OCI-LY3 (cell line): ENCODE measurements at regions not wholly inside any gene's neighbourhood (a gene's known extent, or its start where the extent isn't known, plus 50 kb on each side); places are given as distances from the start of the nearest gene placed in this dataset.

Experiments used
- H2AFZ ChIP-seq: fragments of 200-600, 300-600 bp; shearing (Covaris generic); 2 replicates; pipeline ENCODE4 v1.6.0; 2014; ENCODE audit warnings: antibody characterized with exemption, low read depth, low read length
- H3K27ac ChIP-seq: fragments of 200-600, 300-600 bp; sonication (generic); 2 replicates; pipeline ENCODE4 v1.5.1; 2014; ENCODE audit warnings: mild to moderate bottlenecking, low read length, moderate library complexity, mixed read lengths
- H3K27me3 ChIP-seq: fragments of 200-600, 300-600 bp; sonication (generic); 2 replicates; pipeline ENCODE4 v1.6.1; 2014; ENCODE audit warnings: low read depth, low read length, mixed read lengths
- H3K36me3 ChIP-seq: fragments of 200-600, 300-600 bp; sonication (generic); replicated peaks from 2 replicates; pipeline ENCODE3; 2014; ENCODE audit warnings: low read depth, low read length, mixed read lengths
- H3K4me1 ChIP-seq: fragments of 300-600, 200-600 bp; sonication (generic); 2 replicates; pipeline ENCODE4 v1.6.1; 2014; ENCODE audit warnings: low read length, mixed read lengths
- H3K4me2 ChIP-seq: fragments of 200-600, 300-600 bp; sonication (generic); 2 replicates; pipeline ENCODE4 v1.6.1; 2014; ENCODE audit warnings: low read length, mixed read lengths
- H3K4me3 ChIP-seq: fragments of 300-600, 200-600 bp; sonication (generic); 2 replicates; pipeline ENCODE4 v1.5.1; 2014; ENCODE audit warnings: antibody characterized with exemption, mild to moderate bottlenecking, low read length, moderate library complexity
- H3K79me2 ChIP-seq: fragments of 300-600, 200-600 bp; shearing (Covaris generic); 2 replicates; pipeline ENCODE4 v1.6.1; 2014; ENCODE audit warnings: mild to moderate bottlenecking, low read length, mixed read lengths
- H3K9ac ChIP-seq: fragments of 300-600, 200-600 bp; shearing (Covaris generic); 2 replicates; pipeline ENCODE4 v1.6.0; 2014; ENCODE audit warnings: mild to moderate bottlenecking, low read length, moderate library complexity
- H3K9me3 ChIP-seq: fragments of 200-600, 300-600 bp; shearing (Covaris generic); 2 replicates; pipeline ENCODE4 v1.6.1; 2014; ENCODE audit warnings: low read length, mixed read lengths; ENCODE audit not compliant: insufficient read depth
- H4K20me1 ChIP-seq: fragments of 200-600, 300-600 bp; sonication (generic); 2 replicates; pipeline ENCODE4 v1.6.1; 2016; ENCODE audit warnings: low read length, mixed read lengths; ENCODE audit not compliant: insufficient read depth
- EZH2phosphoT487 ChIP-seq: fragments of 200-600 bp; shearing (Covaris generic); IDR thresholded peaks from 2 replicates; pipeline ENCODE4 v1.6.1; 2018; ENCODE audit warnings: antibody characterized with exemption, mixed run types, low read depth
- TF ChIP-seq, protein P1 (sequence below): fragments of 200-600, 300-600 bp; sonication (generic); IDR thresholded peaks from 2 replicates; pipeline ENCODE4 v1.5.1; 2014; ENCODE audit warnings: antibody characterized with exemption, low read length, low read depth

DNA sequence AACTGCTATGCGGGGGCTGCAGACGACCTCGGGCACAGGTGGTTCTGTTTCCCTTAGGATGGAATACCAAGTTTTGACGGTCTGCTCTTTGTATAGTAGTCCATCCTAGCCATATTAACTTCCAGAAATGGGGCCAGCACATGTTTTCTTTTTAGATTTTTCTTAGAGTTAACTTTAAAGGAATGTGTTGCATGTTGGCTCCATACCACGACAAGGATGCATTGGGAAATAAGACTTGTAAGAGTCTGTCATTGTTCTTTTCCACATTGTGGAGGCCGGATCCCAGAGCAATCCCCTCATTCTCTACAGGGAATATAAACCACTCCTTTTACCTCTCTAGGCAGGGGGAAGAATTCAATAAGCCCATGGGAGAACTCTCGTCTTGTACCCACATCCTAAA is 87.1 kb upstream of the PLSCR4 start:
- Histone ChIP-seq H3K9me3 (no peaks in the 10 kb centered on the region), H3K4me1 (peaks cover 5% of the 10 kb centered on the region), H3K4me3 (no peak overlapping the region), H3K4me2 (no peak overlapping the region), H3K9ac (no peak overlapping the region), H3K36me3 (no peaks in the 10 kb centered on the region), H4K20me1 (no peaks in the 10 kb centered on the region), H2AFZ (no peak overlapping the region), H3K27me3 (no peaks in the 10 kb centered on the region), H3K79me2 (no peaks in the 10 kb centered on the region), H3K27ac (no peak overlapping the region)
- TF ChIP-seq EZH2phosphoT487: no peak
- TF ChIP-seq, protein P1, sequence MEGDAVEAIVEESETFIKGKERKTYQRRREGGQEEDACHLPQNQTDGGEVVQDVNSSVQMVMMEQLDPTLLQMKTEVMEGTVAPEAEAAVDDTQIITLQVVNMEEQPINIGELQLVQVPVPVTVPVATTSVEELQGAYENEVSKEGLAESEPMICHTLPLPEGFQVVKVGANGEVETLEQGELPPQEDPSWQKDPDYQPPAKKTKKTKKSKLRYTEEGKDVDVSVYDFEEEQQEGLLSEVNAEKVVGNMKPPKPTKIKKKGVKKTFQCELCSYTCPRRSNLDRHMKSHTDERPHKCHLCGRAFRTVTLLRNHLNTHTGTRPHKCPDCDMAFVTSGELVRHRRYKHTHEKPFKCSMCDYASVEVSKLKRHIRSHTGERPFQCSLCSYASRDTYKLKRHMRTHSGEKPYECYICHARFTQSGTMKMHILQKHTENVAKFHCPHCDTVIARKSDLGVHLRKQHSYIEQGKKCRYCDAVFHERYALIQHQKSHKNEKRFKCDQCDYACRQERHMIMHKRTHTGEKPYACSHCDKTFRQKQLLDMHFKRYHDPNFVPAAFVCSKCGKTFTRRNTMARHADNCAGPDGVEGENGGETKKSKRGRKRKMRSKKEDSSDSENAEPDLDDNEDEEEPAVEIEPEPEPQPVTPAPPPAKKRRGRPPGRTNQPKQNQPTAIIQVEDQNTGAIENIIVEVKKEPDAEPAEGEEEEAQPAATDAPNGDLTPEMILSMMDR: no peak

DNA sequence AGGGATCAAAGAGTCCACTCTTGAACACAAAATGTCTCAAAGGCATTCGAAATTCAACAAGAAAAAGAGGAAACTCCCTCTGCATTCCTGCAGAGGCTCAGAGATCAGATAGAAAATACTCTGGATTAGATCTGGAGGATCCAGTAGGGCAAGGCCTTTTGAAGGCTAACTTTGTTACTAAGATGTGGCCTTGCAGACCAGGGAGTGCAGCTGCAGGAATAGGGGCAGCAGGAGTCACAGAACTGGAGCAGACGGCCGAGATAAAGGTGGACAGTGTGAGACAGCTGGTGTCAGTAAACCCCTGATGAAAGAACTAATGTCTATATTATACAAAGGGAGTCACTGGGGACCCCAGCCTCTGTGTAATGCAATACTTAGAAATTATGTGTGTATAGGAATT is 84.5 kb upstream of the PLSCR4 start:
- no peak overlapping the region for H3K9ac ChIP-seq
- TF ChIP-seq, protein P1: no peak
- no peak for TF ChIP-seq EZH2phosphoT487
- no peak overlapping the region for H3K4me2 ChIP-seq
- no peak overlapping the region for H3K27ac ChIP-seq
- H3K36me3 ChIP-seq: no peaks in the 10 kb centered on the region
- H2AFZ ChIP-seq: no peak overlapping the region
- H4K20me1 ChIP-seq: no peaks in the 10 kb centered on the region
- H3K4me3 ChIP-seq: no peak overlapping the region
- H3K9me3 ChIP-seq: no peaks in the 10 kb centered on the region
- H3K27me3 ChIP-seq: no peaks in the 10 kb centered on the region
- H3K4me1 ChIP-seq: no peaks in the 10 kb centered on the region
- H3K79me2 ChIP-seq: no peaks in the 10 kb centered on the region

DNA sequence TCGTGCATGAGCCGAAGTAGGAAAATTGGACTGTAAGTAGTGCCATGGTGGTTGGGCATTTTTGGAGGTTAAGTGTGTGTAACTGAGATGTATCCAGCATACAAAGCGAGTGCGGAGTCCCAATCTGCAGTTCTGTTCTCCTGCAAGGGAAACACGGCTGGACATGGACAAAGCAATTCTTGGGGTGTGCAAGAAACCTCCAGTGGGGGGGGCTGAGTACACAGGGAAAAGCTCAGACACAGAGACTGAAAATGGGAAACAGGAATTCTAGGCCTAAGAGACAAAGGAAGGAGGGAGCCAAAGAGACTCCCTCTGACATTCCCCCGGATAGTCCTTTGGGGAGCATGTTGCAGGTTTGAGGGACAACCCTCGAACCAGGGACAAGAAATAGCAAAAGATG is 83.2 kb upstream of the PLSCR4 start:
- H3K27ac ChIP-seq: no peak overlapping the region
- H3K4me2 ChIP-seq: no peak overlapping the region
- no peak overlapping the region for H3K9ac ChIP-seq
- no peak overlapping the region for H2AFZ ChIP-seq
- H3K9me3 ChIP-seq: no peaks in the 10 kb centered on the region
- H3K79me2 ChIP-seq: no peaks in the 10 kb centered on the region
- no peaks in the 10 kb centered on the region for H4K20me1 ChIP-seq
- no peaks in the 10 kb centered on the region for H3K4me1 ChIP-seq
- no peaks in the 10 kb centered on the region for H3K27me3 ChIP-seq
- H3K36me3 ChIP-seq: no peaks in the 10 kb centered on the region
- no peak overlapping the region for H3K4me3 ChIP-seq
- no peak for TF ChIP-seq EZH2phosphoT487
- TF ChIP-seq, protein P1: peak; percentile 53

DNA sequence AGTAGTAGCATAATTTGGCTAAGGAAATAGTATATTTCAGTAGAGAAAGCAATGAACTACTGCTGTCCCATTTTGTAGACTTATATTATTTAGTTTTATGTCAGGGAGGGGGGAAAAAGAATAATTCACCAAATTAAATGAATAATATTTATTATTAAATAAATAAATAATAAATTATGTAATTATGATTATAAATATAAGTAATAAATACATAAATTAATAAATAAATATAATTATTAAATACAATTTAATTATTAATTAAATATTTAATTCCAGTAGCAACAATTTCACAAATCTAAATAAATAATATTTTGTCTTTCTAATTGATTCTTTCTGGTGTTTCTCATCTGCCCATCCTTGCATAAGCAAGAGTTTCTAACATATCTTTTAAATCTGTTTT is 81.1 kb upstream of the PLSCR4 start:
- H3K27me3 ChIP-seq: no peaks in the 10 kb centered on the region

More for the DNA sequence above, 81.1 kb upstream of the PLSCR4 start:
- H3K79me2 ChIP-seq: no peaks in the 10 kb centered on the region
- H2AFZ ChIP-seq: no peak overlapping the region
- no peaks in the 10 kb centered on the region for H3K4me1 ChIP-seq
- no peaks in the 10 kb centered on the region for H4K20me1 ChIP-seq
- no peak for TF ChIP-seq EZH2phosphoT487
- TF ChIP-seq, protein P1: no peak
- no peaks in the 10 kb centered on the region for H3K9me3 ChIP-seq
- no peak overlapping the region for H3K4me2 ChIP-seq
- H3K9ac ChIP-seq: no peak overlapping the region
- H3K4me3 ChIP-seq: no peak overlapping the region
- no peaks in the 10 kb centered on the region for H3K36me3 ChIP-seq
- no peak overlapping the region for H3K27ac ChIP-seq
